Right atrium auricular region (tissue), 2 donors: ENCODE measurements at regions not wholly inside any gene's neighbourhood (a gene's known extent, or its start where the extent isn't known, plus 50 kb on each side); places are given as distances from the start of the nearest gene placed in this dataset.
"Not testable (repeated sequence)": the region's sequence is repeated elsewhere in the genome, so short reads cannot be mapped to it uniquely, and the experiment has no call there.

Source experiments
- DNase-seq: peaks from one replicate; pipeline ENCODE4 v3.0.0-alpha.2; 2019; ENCODE audit warnings: low spot score
- H3K27ac ChIP-seq, 2 donors: fragments of 200-600 bp; sonication (generic); 1 replicate in 1 of 2; 2 replicates in 1 of 2; pipeline ENCODE4 v1.5.1; 2016 to 2019
- H3K27me3 ChIP-seq, 2 donors: fragments of 200-600 bp; sonication (generic); one replicate each; pipeline versions ENCODE4 v1.5.1 to v1.6.0; 2017 to 2019
- H3K36me3 ChIP-seq: fragments of 200-600 bp; sonication (generic); one replicate; pipeline ENCODE4 v1.5.1; 2016
- H3K4me1 ChIP-seq, 2 donors: fragments of 200-600 bp; sonication (generic); one replicate each; pipeline versions ENCODE4 v1.5.1 to v1.6.0; 2017 to 2019
- H3K4me3 ChIP-seq, 2 donors: fragments of 200-600 bp; sonication (generic); 1 replicate in 1 of 2; 2 replicates in 1 of 2; pipeline ENCODE4 v1.5.1; 2017 to 2019; ENCODE audit warnings: mild to moderate bottlenecking in 1 of 2, moderate library complexity in 1 of 2
- H3K9me3 ChIP-seq, 2 donors: fragments of 200-600 bp; sonication (generic); one replicate each; pipeline ENCODE4 v1.5.1; 2019
- CTCF ChIP-seq, 2 donors: fragments of 200-600 bp; sonication (generic); IDR thresholded peaks; one replicate each; pipeline ENCODE4 v1.5.1; 2019; ENCODE audit warnings: antibody characterized with exemption in 2 of 2

DNA sequence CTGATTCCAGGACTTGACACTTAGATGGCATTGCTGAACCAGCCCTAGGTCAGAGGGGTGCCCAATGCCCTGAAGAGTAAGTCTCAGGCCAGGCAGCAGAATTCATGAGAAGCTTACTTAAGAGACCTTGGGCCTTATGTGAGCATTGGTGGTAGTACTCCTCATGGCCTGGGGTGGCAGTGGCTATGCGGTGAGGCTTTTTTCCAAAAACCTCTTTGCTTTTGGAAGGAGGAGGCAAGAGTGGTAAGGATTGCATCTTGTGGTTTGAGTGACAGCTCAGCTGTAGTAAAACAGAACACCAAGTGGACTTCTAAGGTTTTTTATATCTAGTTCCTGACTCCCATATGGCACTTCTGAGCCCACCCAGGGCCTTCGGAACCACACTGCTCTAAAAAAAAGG lies 459.0 kb upstream of the STEAP1 start:
- TF ChIP-seq CTCF (IDR thresholded peaks at IDR 0.05), result no peak

DNA sequence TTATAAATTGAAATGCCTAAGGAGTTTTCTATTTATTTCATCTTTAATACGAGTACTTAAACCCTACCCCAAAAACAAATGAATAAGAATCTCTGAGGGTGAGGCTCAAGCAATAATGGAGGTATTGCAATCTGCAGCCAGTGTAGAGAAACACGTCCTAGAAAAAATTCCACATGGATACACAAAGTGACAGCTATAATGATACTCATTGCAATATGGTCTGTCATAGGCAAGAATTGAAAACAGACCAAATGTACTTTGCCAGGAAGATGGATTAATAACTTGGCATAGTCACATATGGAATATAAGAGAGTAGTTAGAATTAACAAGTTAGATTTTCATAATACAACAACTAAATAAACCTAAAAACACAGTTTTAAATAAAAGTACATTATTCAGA lies 440.1 kb upstream of the STEAP1 start:
- no peaks in the 10 kb centered on the region for H3K9me3 ChIP-seq
- no peaks in the 10 kb centered on the region for H3K36me3 ChIP-seq
- H3K27ac ChIP-seq, result no peak overlapping the region
- no peaks in the 10 kb centered on the region for H3K4me1 ChIP-seq
- no peak overlapping the region for H3K4me3 ChIP-seq
- no peak for TF ChIP-seq CTCF (IDR thresholded peaks at IDR 0.05)
- no peaks in the 10 kb centered on the region for H3K27me3 ChIP-seq
- DNase-seq, result no peak

More for the DNA sequence above, 459.0 kb upstream of the STEAP1 start:
- DNase-seq, result no peak
- Histone ChIP-seq H3K9me3 (peaks cover 0 to 38% of the 10 kb centered on the region in 2 donors), H3K4me1 (no peaks in the 10 kb centered on the region), H3K4me3 (no peak overlapping the region), H3K27me3 (no peaks in the 10 kb centered on the region), H3K36me3 (no peaks in the 10 kb centered on the region), H3K27ac (no peak overlapping the region)

GRCh38 chr7:89718941-89719340 lies 435.3 kb upstream of the STEAP1 start:
- not testable (repeated sequence) for H3K27ac ChIP-seq, DNase-seq

GRCh38 chr7:89728481-89728880 lies 425.8 kb upstream of the STEAP1 start:
- no peak overlapping the region for H3K27ac ChIP-seq
- H3K4me1 ChIP-seq, result no peaks in the 10 kb centered on the region
- H3K4me3 ChIP-seq, result no peak overlapping the region
- H3K36me3 ChIP-seq, result no peaks in the 10 kb centered on the region
- no peak for TF ChIP-seq CTCF (IDR thresholded peaks at IDR 0.05)
- H3K9me3 ChIP-seq, result no peaks in the 10 kb centered on the region
- no peak for DNase-seq
- H3K27me3 ChIP-seq, result no peaks in the 10 kb centered on the region

More at GRCh38 chr7:89718941-89719340, 435.3 kb upstream of the STEAP1 start:
- not testable (repeated sequence) for H3K9me3 ChIP-seq, H3K36me3 ChIP-seq, H3K27me3 ChIP-seq, H3K4me3 ChIP-seq, H3K4me1 ChIP-seq

DNA sequence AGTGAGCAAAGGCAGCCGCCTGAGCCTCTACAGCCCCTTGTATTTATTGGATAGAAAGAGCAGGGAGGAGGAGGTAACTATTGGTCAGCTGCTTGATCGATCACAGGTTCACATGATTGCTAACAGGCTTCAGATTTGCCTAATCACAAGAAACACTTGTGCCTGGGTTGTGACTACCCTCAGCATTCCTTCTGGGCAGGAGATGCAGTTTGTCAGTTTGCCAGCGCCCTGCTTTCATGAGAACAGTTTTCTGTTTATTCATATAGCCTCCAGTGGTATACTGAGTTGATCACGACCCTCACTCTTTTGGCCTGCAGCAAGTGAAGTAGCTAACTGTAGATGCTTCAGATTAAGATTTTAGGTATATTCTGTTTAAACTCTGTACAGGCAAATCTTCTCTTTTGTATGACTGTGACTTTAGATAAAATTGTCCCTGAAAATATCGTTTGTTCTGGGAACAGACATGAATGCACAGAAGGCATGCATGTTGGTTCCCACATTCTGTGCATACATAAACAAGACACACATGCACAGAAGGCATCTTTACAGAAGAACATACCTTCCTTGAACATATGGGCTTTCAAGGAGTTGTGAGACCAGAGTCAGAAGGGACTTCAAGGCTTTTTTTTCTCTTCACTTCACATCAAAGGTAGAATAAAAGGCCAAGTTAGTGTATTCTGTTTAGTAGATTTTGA lies 422.4 kb upstream of the STEAP1 start:
- Histone ChIP-seq H3K4me1 (no peaks in the 10 kb centered on the region), H3K27me3 (no peaks in the 10 kb centered on the region), H3K9me3 (no peaks in the 10 kb centered on the region), H3K36me3 (no peaks in the 10 kb centered on the region), H3K27ac (no peak overlapping the region), H3K4me3 (no peak overlapping the region)
- no peak for TF ChIP-seq CTCF (IDR thresholded peaks at IDR 0.05)
- DNase-seq, result no peak

- Histone ChIP-seq H3K27ac (no peak overlapping the region), H3K27me3 (no peaks in the 10 kb centered on the region), H3K36me3 (no peaks in the 10 kb centered on the region), H3K4me3 (no peak overlapping the region), H3K4me1 (no peaks in the 10 kb centered on the region), H3K9me3 (no peaks in the 10 kb centered on the region)
- TF ChIP-seq CTCF (IDR thresholded peaks at IDR 0.05), result no peak
- DNase-seq, result no peak
Measured at GRCh38 chr7:89738549-89738948, 415.7 kb upstream of the STEAP1 start.
